ENCODE measurements at regions not wholly inside any gene's neighbourhood (a gene's known extent, or its start where the extent isn't known, plus 50 kb on each side); places are given as distances from the start of the nearest gene placed in this dataset.

DNA sequence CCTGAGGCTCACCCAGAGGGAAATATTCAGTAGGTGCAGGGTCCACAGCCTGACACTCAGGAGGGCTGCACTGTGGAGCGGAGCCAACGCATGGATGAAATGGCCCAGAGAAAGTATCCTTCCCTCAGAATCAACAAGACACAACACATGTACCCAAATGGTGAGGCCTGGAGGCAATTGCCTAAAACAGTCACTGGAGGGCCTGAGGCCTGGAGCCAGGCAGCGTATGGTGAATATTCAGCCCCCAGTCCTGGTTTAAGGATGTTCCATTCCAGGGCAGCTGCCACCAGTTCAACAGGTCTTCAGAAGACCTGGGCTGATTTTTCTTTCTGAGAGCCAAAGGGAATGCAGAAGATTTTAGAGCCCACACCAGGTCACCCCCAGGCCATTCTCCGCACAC is 264.8 kb downstream of the INSC start:
- no peak overlapping the region for H2BK15ac ChIP-seq (ENCODE audit: low read depth, low read length)

More for the DNA sequence above, 264.8 kb downstream of the INSC start:
- no peaks in the 10 kb centered on the region for H3K79me1 ChIP-seq (ENCODE audit: insufficient read depth, low read depth, low read length, poor library complexity, severe bottlenecking)
- H3K4ac ChIP-seq (ENCODE audit: low read depth, low read length): no peak overlapping the region
- H3K23me2 ChIP-seq (ENCODE audit: insufficient read length, low read depth, low read length, poor library complexity, severe bottlenecking): no peaks in the 10 kb centered on the region
- H3K4me2 ChIP-seq (ENCODE audit: insufficient read depth, insufficient read length, low read length): no peak overlapping the region
- H3K9me3 ChIP-seq (ENCODE audit: control insufficient read depth, low read depth, low read length): no peaks in the 10 kb centered on the region
- no peaks in the 10 kb centered on the region for H3K27me3 Mint-ChIP-seq (ENCODE audit: low read depth)
- no peak overlapping the region for H3T11ph ChIP-seq (ENCODE audit: low read length)
- H2BK20ac ChIP-seq (ENCODE audit: low read depth, low read length, poor library complexity, severe bottlenecking): no peak overlapping the region
- H3K14ac ChIP-seq (ENCODE audit: insufficient read depth, low read length): no peak overlapping the region
- WGBS (ENCODE audit: extremely low coverage, insufficient read length, low lambda C conversion rate): no CpG with 5 or more reads among the region's 4 CpGs
- no peaks in the 10 kb centered on the region for H3K4me1 Mint-ChIP-seq
- no peak overlapping the region for H4K8ac ChIP-seq (replicated peaks; ENCODE audit: insufficient read length, low read depth, low read length)
- no peaks in the 10 kb centered on the region for H3K4me1 ChIP-seq (ENCODE audit: insufficient read depth, low read length)
- no peak overlapping the region for H2AK5ac ChIP-seq (ENCODE audit: insufficient read length, low read length)
- no peak overlapping the region for H4K5ac ChIP-seq (ENCODE audit: insufficient read length, low read depth, low read length)
- TF ChIP-seq CTCF (conservative IDR thresholded peaks at IDR 0.05): peak; percentile 33
- no peak overlapping the region for H3K18ac ChIP-seq (ENCODE audit: insufficient read length, low read depth, low read length)
- H3K27ac Mint-ChIP-seq: no peak overlapping the region
- DNase-seq: peak; percentile 46
- no peak overlapping the region for H2BK5ac ChIP-seq (ENCODE audit: insufficient read length, low read length)
- no peak overlapping the region for H3K9ac ChIP-seq (ENCODE audit: extremely low read depth, insufficient read length, low read length)
- no peaks in the 10 kb centered on the region for H4K20me1 ChIP-seq (ENCODE audit: control insufficient read depth, insufficient read depth, insufficient read length)
- no peak overlapping the region for H2AFZ ChIP-seq (ENCODE audit: low read length)
- peaks cover 11 to 18% of the 10 kb centered on the region in 2 experiments; a peak in 3 of 5 replicates for H3K9me3 Mint-ChIP-seq
- H2BK12ac ChIP-seq (ENCODE audit: insufficient read length, low read depth, low read length): no peak overlapping the region
- no peak overlapping the region for H3K4me3 Mint-ChIP-seq
- no peak overlapping the region for H4K91ac ChIP-seq (ENCODE audit: insufficient read length, low read depth, low read length)
- peaks cover 0 to 12% (median 4%) of the 10 kb centered on the region in 3 experiments; a peak in 4 of 7 replicates for H3K36me3 Mint-ChIP-seq (ENCODE audit: insufficient read depth in 1 of 3, low read depth in 3 of 3)
- no peak overlapping the region for H3K27ac ChIP-seq (ENCODE audit: insufficient read length, low read depth, low read length)
- no peak overlapping the region for H3K56ac ChIP-seq (ENCODE audit: insufficient read length, low read depth, low read length)
- H3K79me2 ChIP-seq (ENCODE audit: insufficient read depth, low read length): no peaks in the 10 kb centered on the region
- no peak overlapping the region for H3K23ac ChIP-seq (ENCODE audit: insufficient read length, low read depth, low read length)
- H2BK120ac ChIP-seq (ENCODE audit: low read depth, low read length, poor library complexity, severe bottlenecking): no peak overlapping the region
- H3K27me3 ChIP-seq (ENCODE audit: insufficient read depth, low read length): no peaks in the 10 kb centered on the region

Data from H9 (cell line).